Left kidney (tissue), 1 donor: ENCODE measurements at regions not wholly inside any gene's neighbourhood (a gene's known extent, or its start where the extent isn't known, plus 50 kb on each side); places are given as distances from the start of the nearest gene placed in this dataset.
"Not testable (repeated sequence)": the region's sequence is repeated elsewhere in the genome, so short reads cannot be mapped to it uniquely, and the experiment has no call there.

Source experiments
- DNase-seq: peaks from one replicate; pipeline ENCODE4 v3.0.0-alpha.2; 2013

- no peak for DNase-seq
Observed at GRCh38 chr1:224061436-224061835, 52.5 kb upstream of the FBXO28 start.

- no peak for DNase-seq
Observed at GRCh38 chr1:224059897-224060427, 53.9 kb upstream of the FBXO28 start.

- DNase-seq = no peak
Observed at GRCh38 chr1:224058303-224058702, 55.6 kb upstream of the FBXO28 start.

- no peak for DNase-seq
Observed at GRCh38 chr1:224057461-224058199, 56.3 kb upstream of the FBXO28 start.

GRCh38 chr1:224054611-224055010, 59.3 kb upstream of the FBXO28 start:
- DNase-seq = no peak

- DNase-seq = no peak
Observed at GRCh38 chr1:224054012-224054411, 59.9 kb upstream of the FBXO28 start.

- no peak for DNase-seq
Observed at GRCh38 chr1:224053456-224053855, 60.5 kb upstream of the FBXO28 start.

GRCh38 chr1:224052772-224053171, 61.1 kb upstream of the FBXO28 start:
- no peak for DNase-seq

- not testable (repeated sequence) for DNase-seq
Observed at GRCh38 chr1:224051782-224052181, 62.1 kb upstream of the FBXO28 start.

GRCh38 chr1:224051086-224051406, 62.9 kb upstream of the FBXO28 start:
- DNase-seq = no peak

- no peak for DNase-seq
Observed at GRCh38 chr1:224047538-224047937, 66.4 kb upstream of the FBXO28 start.

GRCh38 chr1:224045556-224045955, 68.4 kb upstream of the FBXO28 start:
- DNase-seq = no peak

- no peak for DNase-seq
Observed at GRCh38 chr1:224044420-224044819, 69.5 kb upstream of the FBXO28 start.

GRCh38 chr1:224042557-224043118, 71.3 kb upstream of the FBXO28 start:
- DNase-seq = no peak

- no peak for DNase-seq
Observed at GRCh38 chr1:224041032-224041431, 72.9 kb upstream of the FBXO28 start.

GRCh38 chr1:224040423-224040822, 73.5 kb upstream of the FBXO28 start:
- not testable (repeated sequence) for DNase-seq

GRCh38 chr1:224040006-224040405, 73.9 kb upstream of the FBXO28 start:
- not testable (repeated sequence) for DNase-seq

- not testable (repeated sequence) for DNase-seq
Observed at GRCh38 chr1:224038832-224039231, 75.1 kb upstream of the FBXO28 start.

- not testable (repeated sequence) for DNase-seq
Observed at GRCh38 chr1:224037362-224037761, 76.5 kb upstream of the FBXO28 start.

- not testable (repeated sequence) for DNase-seq
Observed at GRCh38 chr1:224032608-224033276, 81.2 kb upstream of the FBXO28 start.

GRCh38 chr1:224031986-224032385, 81.9 kb upstream of the FBXO28 start:
- not testable (repeated sequence) for DNase-seq

GRCh38 chr1:224030257-224030656, 83.7 kb upstream of the FBXO28 start:
- not testable (repeated sequence) for DNase-seq
